Glutamatergic neuron (in vitro differentiated cells): ENCODE measurements at regions not wholly inside any gene's neighbourhood (a gene's known extent, or its start where the extent isn't known, plus 50 kb on each side); places are given as distances from the start of the nearest gene placed in this dataset.

Experiments used
- DNase-seq: peaks from one replicate; pipeline ENCODE4 v3.0.0; 2022
- H3K27ac Mint-ChIP-seq: one replicate; pipeline ENCODE4 v1.8.0; 2020; ENCODE audit warnings: mild to moderate bottlenecking, mixed read lengths, inconsistent platforms; ENCODE audit not compliant: unreplicated experiment
- H3K27me3 Mint-ChIP-seq: one replicate; pipeline ENCODE4 v1.8.0; 2020; ENCODE audit warnings: mild to moderate bottlenecking, moderate library complexity, mixed read lengths, inconsistent platforms; ENCODE audit not compliant: unreplicated experiment
- H3K36me3 Mint-ChIP-seq: one replicate; pipeline ENCODE4 v1.8.0; 2020; ENCODE audit warnings: mild to moderate bottlenecking, mixed read lengths, inconsistent platforms; ENCODE audit not compliant: unreplicated experiment
- H3K4me1 Mint-ChIP-seq: one replicate; pipeline ENCODE4 v1.8.0; 2020; ENCODE audit warnings: mild to moderate bottlenecking, low read depth, mixed read lengths, inconsistent platforms; ENCODE audit not compliant: unreplicated experiment
- H3K4me3 Mint-ChIP-seq: one replicate; pipeline ENCODE4 v1.8.0; 2020; ENCODE audit warnings: mild to moderate bottlenecking, mixed read lengths, inconsistent platforms; ENCODE audit not compliant: unreplicated experiment
- H3K9me3 Mint-ChIP-seq: one replicate; pipeline ENCODE4 v1.8.0; 2020; ENCODE audit warnings: mild to moderate bottlenecking, moderate library complexity, mixed read lengths, inconsistent platforms; ENCODE audit not compliant: unreplicated experiment
- CTCF ChIP-seq: fragments of 200-600 bp; sonication (generic); IDR thresholded peaks from one replicate; pipeline ENCODE4 v1.5.0; 2021; ENCODE audit not compliant: partially characterized antibody, unreplicated experiment

DNA sequence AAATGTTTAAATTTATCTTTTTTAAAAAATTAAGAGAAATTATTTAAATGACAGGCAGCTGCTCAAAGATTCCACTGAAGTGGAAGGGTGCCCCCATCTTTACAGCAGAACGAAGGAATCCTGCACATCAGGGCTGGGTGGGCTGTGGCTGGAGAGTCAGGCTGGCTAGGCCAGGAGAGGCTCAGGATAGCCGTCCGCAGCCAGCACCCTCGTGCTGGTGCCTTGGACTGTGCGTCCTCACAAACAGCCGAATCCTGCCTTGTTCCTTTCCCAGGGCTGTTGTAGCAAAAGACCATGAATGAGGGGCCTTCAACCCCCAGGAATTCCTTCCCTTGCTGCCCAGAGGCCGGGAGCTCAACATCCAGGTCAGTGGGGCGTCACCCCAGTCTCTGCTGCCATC is 64.6 kb upstream of the FCN1 start:
- H3K4me3 Mint-ChIP-seq: no peak overlapping the region
- no peak for DNase-seq
- H3K27ac Mint-ChIP-seq: no peak overlapping the region
- peaks cover 12% of the 10 kb centered on the region for H3K36me3 Mint-ChIP-seq
- peaks cover 7% of the 10 kb centered on the region for H3K9me3 Mint-ChIP-seq
- peaks cover 10% of the 10 kb centered on the region for H3K27me3 Mint-ChIP-seq
- TF ChIP-seq CTCF: no peak
- peaks cover 11% of the 10 kb centered on the region for H3K4me1 Mint-ChIP-seq

DNA sequence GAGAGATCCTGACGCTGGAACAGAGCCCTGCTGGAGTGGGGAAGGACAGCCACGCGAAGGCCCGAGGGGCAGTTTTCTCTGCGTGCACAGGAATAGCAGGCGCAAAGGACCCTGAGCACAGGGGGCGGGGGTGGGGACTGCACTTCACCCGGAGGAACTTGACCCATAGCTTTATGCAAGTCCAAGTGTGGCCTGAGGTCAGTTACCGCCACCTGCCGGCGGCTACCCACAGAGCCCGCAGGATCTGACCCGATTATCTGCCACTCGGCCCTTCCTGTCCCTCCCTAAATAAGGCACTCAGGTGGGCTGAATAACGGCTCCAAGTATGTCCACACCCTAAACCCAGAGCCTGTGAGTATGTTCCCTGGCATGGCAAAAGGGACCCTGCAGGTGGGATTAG is 65.4 kb upstream of the FCN1 start:
- peaks cover 10% of the 10 kb centered on the region for H3K27me3 Mint-ChIP-seq
- DNase-seq: peak; percentile 55
- peaks cover 11% of the 10 kb centered on the region for H3K4me1 Mint-ChIP-seq
- no peak overlapping the region for H3K27ac Mint-ChIP-seq
- peaks cover 7% of the 10 kb centered on the region for H3K9me3 Mint-ChIP-seq
- TF ChIP-seq CTCF: peak; percentile 32
- no peak overlapping the region for H3K4me3 Mint-ChIP-seq
- H3K36me3 Mint-ChIP-seq: peaks cover 16% of the 10 kb centered on the region

DNA sequence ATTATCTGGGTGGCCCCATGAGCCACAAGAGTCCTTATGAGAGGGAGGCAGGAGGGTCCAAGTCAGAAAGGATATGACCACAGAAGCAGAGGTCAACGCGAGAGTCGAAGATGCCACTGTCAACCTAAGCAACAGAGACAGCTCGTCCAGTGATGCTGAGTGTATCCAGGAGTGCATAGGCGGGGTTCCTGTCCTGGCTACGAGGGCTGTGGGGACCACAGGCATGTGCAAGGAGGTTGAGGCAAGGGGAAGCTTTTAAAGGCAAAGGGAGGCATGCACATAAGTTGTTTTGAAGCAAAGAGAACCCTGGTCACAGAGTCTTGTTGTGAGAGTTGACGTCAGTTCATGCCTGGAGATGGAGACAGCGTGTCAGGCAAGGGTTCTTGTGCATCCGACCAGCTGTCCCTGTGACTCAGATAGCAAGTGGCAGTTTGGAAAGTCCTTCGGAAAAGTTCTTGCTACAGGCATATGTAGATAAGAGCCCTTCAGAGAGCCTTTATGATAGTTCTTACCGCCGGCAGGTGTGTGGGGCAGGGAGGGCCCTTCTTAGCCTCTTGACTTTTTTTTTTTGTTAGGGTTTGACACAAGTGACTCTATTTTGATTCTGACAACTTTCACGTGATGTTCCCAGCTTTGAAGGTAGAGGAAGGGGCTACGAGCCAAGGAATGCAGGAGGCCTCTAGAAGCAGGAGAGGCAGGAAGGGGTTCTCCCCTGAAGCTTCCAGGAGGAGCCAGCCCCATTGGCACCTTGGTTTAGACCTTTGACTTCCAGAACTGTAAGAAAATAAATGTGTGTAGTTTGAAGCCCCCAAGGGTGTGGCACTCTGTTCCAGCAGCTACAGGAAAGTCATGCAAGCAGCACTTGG is 66.0 kb upstream of the FCN1 start:
- Mint-ChIP-seq H3K36me3 (peaks cover 16% of the 10 kb centered on the region), H3K9me3 (peaks cover 9% of the 10 kb centered on the region), H3K4me1 (peaks cover 11% of the 10 kb centered on the region), H3K27ac (no peak overlapping the region), H3K27me3 (peaks cover 10% of the 10 kb centered on the region), H3K4me3 (no peak overlapping the region)
- DNase-seq: no peak
- TF ChIP-seq CTCF: no peak

DNA sequence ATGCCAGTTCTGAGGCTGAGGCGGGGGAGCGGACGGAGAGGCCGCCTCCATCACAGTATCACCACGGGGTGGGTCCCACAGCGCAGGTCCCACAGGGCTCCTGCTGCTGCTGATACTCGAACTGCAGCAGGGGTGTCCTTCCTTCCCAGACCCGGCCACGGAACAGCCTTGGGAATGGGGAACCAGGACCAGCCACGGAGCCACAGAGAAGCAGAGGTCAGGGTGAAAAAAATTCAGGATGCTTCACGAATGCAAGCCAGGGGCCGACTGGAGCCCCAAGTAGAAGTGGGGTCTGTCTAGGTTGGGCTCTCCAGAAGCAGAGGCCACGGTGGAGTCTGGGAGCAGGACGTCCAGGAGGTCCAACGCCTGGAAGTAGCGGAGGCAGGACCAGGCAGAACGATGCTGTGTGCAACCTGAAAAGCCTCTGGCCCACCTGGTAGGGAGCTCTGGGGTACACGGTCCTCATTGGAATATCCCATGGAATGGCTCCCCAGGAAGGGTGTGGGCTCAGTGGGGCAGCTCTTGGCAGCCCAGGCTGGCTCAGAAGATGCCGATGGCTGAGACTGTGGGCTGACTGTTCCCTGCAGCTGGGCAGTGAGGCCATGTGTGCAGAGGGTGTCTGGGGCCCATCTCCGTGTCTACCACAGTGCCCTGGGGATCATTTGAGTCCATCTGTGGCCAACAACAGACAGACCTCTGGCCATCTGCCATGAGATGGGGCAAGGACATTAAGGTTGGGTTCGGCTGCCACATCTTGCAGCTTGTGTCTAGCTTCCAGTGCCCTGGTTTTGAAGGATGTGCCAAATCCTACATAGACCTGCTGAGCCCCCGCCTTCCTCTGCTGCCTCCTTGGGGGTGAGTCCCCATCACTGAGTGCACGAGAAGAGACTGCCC is 66.9 kb upstream of the FCN1 start:
- peaks cover 10% of the 10 kb centered on the region for H3K27me3 Mint-ChIP-seq
- no peak overlapping the region for H3K27ac Mint-ChIP-seq
- TF ChIP-seq CTCF: no peak
- H3K4me1 Mint-ChIP-seq: peaks cover 11% of the 10 kb centered on the region
- peaks cover 16% of the 10 kb centered on the region for H3K36me3 Mint-ChIP-seq
- DNase-seq: no peak
- peaks cover 9% of the 10 kb centered on the region for H3K9me3 Mint-ChIP-seq
- H3K4me3 Mint-ChIP-seq: no peak overlapping the region
